Osteocyte (in vitro differentiated cells): ENCODE measurements at regions not wholly inside any gene's neighbourhood (a gene's known extent, or its start where the extent isn't known, plus 50 kb on each side); places are given as distances from the start of the nearest gene placed in this dataset.

Experiments
- DNase-seq: peaks from one replicate; pipeline ENCODE4 v3.0.0; 2021; ENCODE audit warnings: mixed read lengths; ENCODE audit not compliant: unreplicated experiment; ENCODE audit errors: extremely low spot score
- H3K27ac Mint-ChIP-seq: one replicate; pipeline ENCODE4 v1.8.0; 2021; ENCODE audit warnings: mild to moderate bottlenecking, mixed read lengths; ENCODE audit not compliant: unreplicated experiment
- H3K27me3 Mint-ChIP-seq: one replicate; pipeline ENCODE4 v1.8.0; 2021; ENCODE audit warnings: mixed read lengths; ENCODE audit not compliant: unreplicated experiment
- H3K36me3 Mint-ChIP-seq: one replicate; pipeline ENCODE4 v1.8.0; 2021; ENCODE audit warnings: mixed read lengths; ENCODE audit not compliant: unreplicated experiment
- H3K4me1 Mint-ChIP-seq: one replicate; pipeline ENCODE4 v1.8.0; 2021; ENCODE audit warnings: mixed read lengths; ENCODE audit not compliant: unreplicated experiment
- H3K4me3 Mint-ChIP-seq: one replicate; pipeline ENCODE4 v1.8.0; 2021; ENCODE audit warnings: mild to moderate bottlenecking, moderate library complexity, mixed read lengths; ENCODE audit not compliant: unreplicated experiment
- H3K9me3 Mint-ChIP-seq: one replicate; pipeline ENCODE4 v1.8.0; 2021; ENCODE audit warnings: mixed read lengths; ENCODE audit not compliant: unreplicated experiment
- CTCF ChIP-seq: fragments of 200-600 bp; sonication (generic); IDR thresholded peaks from 2 replicates; pipeline ENCODE4 v1.5.0; 2021; ENCODE audit warnings: antibody characterized with exemption, mild to moderate bottlenecking, moderate library complexity

- H3K36me3 Mint-ChIP-seq: no peaks in the 10 kb centered on the region
- no peaks in the 10 kb centered on the region for H3K4me1 Mint-ChIP-seq
- TF ChIP-seq CTCF: no peak
- DNase-seq: no peak
- no peak overlapping the region for H3K4me3 Mint-ChIP-seq
- no peaks in the 10 kb centered on the region for H3K27me3 Mint-ChIP-seq
- H3K27ac Mint-ChIP-seq: no peak overlapping the region
- peaks cover 24% of the 10 kb centered on the region for H3K9me3 Mint-ChIP-seq
Observed at GRCh38 chr14:47822326-47822725, 146.9 kb upstream of the MDGA2 start.

- peaks cover 36% of the 10 kb centered on the region for H3K9me3 Mint-ChIP-seq
- TF ChIP-seq CTCF: no peak
- no peak overlapping the region for H3K4me3 Mint-ChIP-seq
- no peaks in the 10 kb centered on the region for H3K4me1 Mint-ChIP-seq
- DNase-seq: no peak
- H3K36me3 Mint-ChIP-seq: peaks cover 2% of the 10 kb centered on the region
- H3K27me3 Mint-ChIP-seq: no peaks in the 10 kb centered on the region
- no peak overlapping the region for H3K27ac Mint-ChIP-seq
Observed at GRCh38 chr14:47821135-47821534, 145.7 kb upstream of the MDGA2 start.

GRCh38 chr14:47790477-47790876 lies 115.1 kb upstream of the MDGA2 start:
- H3K27ac Mint-ChIP-seq: no peak overlapping the region
- peaks cover 6% of the 10 kb centered on the region for H3K9me3 Mint-ChIP-seq
- no peak overlapping the region for H3K4me3 Mint-ChIP-seq
- TF ChIP-seq CTCF: no peak
- H3K36me3 Mint-ChIP-seq: no peaks in the 10 kb centered on the region
- DNase-seq: no peak
- H3K4me1 Mint-ChIP-seq: peaks cover 9% of the 10 kb centered on the region
- no peaks in the 10 kb centered on the region for H3K27me3 Mint-ChIP-seq

GRCh38 chr14:47785058-47785457 lies 109.7 kb upstream of the MDGA2 start:
- no peak for DNase-seq
- Mint-ChIP-seq H3K27me3 (no peaks in the 10 kb centered on the region), H3K27ac (no peak overlapping the region), H3K4me3 (no peak overlapping the region), H3K9me3 (no peaks in the 10 kb centered on the region), H3K4me1 (peaks cover 9% of the 10 kb centered on the region), H3K36me3 (no peaks in the 10 kb centered on the region)
- TF ChIP-seq CTCF: no peak

GRCh38 chr14:47778631-47779030 lies 103.2 kb upstream of the MDGA2 start:
- Mint-ChIP-seq H3K27ac (no peak overlapping the region), H3K4me3 (no peak overlapping the region), H3K27me3 (no peaks in the 10 kb centered on the region), H3K4me1 (no peaks in the 10 kb centered on the region), H3K36me3 (no peaks in the 10 kb centered on the region), H3K9me3 (no peaks in the 10 kb centered on the region)
- TF ChIP-seq CTCF: no peak
- no peak for DNase-seq
